Activated CD4-positive, alpha-beta T cell treated with anti-CD3 and anti-CD28 coated beads, Interleukin-2, amount 50 U/mL, for 4 hours (primary cell): ENCODE measurements at regions not wholly inside any gene's neighbourhood (a gene's known extent, or its start where the extent isn't known, plus 50 kb on each side); places are given as distances from the start of the nearest gene placed in this dataset.
"Not testable (repeated sequence)": the region's sequence is repeated elsewhere in the genome, so short reads cannot be mapped to it uniquely, and the experiment has no call there.

Experiments used
- DNase-seq, 2 experiments: peaks; one replicate each; pipeline ENCODE4 v3.0.0-alpha.2; 2020

- DNase-seq, result no peak
Measured at GRCh38 chr13:65342541-65343337, 1887.4 kb downstream of the PCDH9 start.

- DNase-seq, result no peak
Measured at GRCh38 chr13:65339241-65339640, 1890.9 kb downstream of the PCDH9 start.

GRCh38 chr13:65336916-65337315 is 1893.2 kb downstream of the PCDH9 start:
- DNase-seq, result no peak

GRCh38 chr13:65336087-65336749 is 1893.9 kb downstream of the PCDH9 start:
- no peak for DNase-seq

GRCh38 chr13:65330691-65331090 is 1899.4 kb downstream of the PCDH9 start:
- no peak for DNase-seq

GRCh38 chr13:65330287-65330686 is 1899.8 kb downstream of the PCDH9 start:
- no peak for DNase-seq

GRCh38 chr13:65323192-65323591 is 1906.9 kb downstream of the PCDH9 start:
- not testable (repeated sequence) for DNase-seq

- DNase-seq, result not testable (repeated sequence)
Measured at GRCh38 chr13:65321423-65321822, 1908.7 kb downstream of the PCDH9 start.

GRCh38 chr13:65314008-65314407 is 1916.1 kb downstream of the PCDH9 start:
- DNase-seq, result no peak

GRCh38 chr13:65310663-65311328 is 1919.3 kb downstream of the PCDH9 start:
- DNase-seq, result no peak

GRCh38 chr13:65309906-65310305 is 1920.2 kb downstream of the PCDH9 start:
- no peak for DNase-seq

GRCh38 chr13:65308729-65309128 is 1921.4 kb downstream of the PCDH9 start:
- not testable (repeated sequence) for DNase-seq

GRCh38 chr13:65307056-65307455 is 1923.1 kb downstream of the PCDH9 start:
- no peak for DNase-seq

- DNase-seq, result no peak
Measured at GRCh38 chr13:65302691-65303090, 1927.4 kb downstream of the PCDH9 start.

- DNase-seq, result no peak
Measured at GRCh38 chr13:65301506-65301905, 1928.6 kb downstream of the PCDH9 start.

GRCh38 chr13:65300220-65300619 is 1929.9 kb downstream of the PCDH9 start:
- no peak for DNase-seq

- no peak for DNase-seq
Measured at GRCh38 chr13:65293530-65294198, 1936.5 kb downstream of the PCDH9 start.

- DNase-seq, result no peak
Measured at GRCh38 chr13:65292488-65292901, 1937.6 kb downstream of the PCDH9 start.

GRCh38 chr13:65287405-65287804 is 1942.7 kb downstream of the PCDH9 start:
- DNase-seq, result no peak

- DNase-seq, result no peak
Measured at GRCh38 chr13:65275838-65276630, 1954.1 kb downstream of the PCDH9 start.

- no peak for DNase-seq
Measured at GRCh38 chr13:65275108-65275507, 1955.0 kb downstream of the PCDH9 start.

GRCh38 chr13:65273811-65274420 is 1956.2 kb downstream of the PCDH9 start:
- not testable (repeated sequence) for DNase-seq
